ENCODE measurements at regions not wholly inside any gene's neighbourhood (a gene's known extent, or its start where the extent isn't known, plus 50 kb on each side); places are given as distances from the start of the nearest gene placed in this dataset.

DNA sequence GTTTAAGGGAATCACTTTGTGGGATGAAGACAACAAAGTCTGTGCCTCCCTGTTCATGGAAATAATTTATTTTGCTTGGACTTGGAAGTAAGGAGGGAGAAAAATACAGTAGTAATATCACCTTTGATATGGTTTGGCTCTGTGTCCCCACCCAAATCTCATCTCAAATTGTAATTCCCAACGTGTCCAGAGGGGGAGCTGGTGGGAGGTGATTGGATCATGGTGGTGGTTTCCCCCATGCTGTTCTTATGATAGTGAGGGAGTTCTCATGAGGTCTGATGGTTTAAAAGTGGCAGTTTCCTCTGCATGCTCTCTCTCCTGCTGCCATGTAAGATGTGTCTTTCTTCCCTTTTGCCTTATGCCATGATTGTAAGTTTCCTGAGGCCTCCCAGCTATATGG, 460.7 kb downstream of the NOVA1 start:
- no peak overlapping the region for H2BK5ac ChIP-seq (ENCODE audit: low read depth, low read length, poor library complexity)
- no peak overlapping the region for H4K12ac ChIP-seq (ENCODE audit: low read depth, low read length)
- no peak overlapping the region for H3K27ac ChIP-seq (ENCODE audit: low read depth, low read length)

DNA sequence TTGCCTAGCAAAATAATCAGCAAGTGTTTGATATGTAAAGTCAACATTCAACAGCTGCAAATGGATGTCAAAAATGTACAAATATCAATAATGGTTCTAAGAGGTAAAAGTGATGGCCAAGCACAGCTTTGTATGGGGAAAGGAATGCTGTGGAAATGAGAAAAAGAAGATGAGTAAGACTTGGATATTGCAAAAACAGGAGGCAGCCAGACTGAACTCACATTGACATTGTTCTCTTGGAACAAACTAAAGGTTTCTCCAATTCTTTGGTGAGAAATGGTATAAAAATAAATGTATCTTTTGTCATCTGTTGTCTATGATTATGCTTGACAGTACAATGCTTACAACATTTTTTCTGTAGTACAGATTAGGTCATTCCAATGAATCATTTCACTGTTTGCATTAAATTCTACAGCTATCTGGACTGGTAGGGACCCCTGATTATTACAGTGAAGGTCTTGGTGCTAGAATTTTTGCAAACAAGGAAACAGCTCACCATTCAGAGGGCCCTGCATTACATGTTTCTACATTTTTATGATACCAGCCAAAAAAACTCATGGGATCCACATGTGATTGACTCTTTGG, 465.7 kb downstream of the NOVA1 start:
- no peak overlapping the region for H3K9ac ChIP-seq (ENCODE audit: low read length)
- no peak overlapping the region for H3K4me2 ChIP-seq (ENCODE audit: low read length)
- H4K91ac ChIP-seq (ENCODE audit: low read depth, low read length): no peak overlapping the region
- H2AFZ ChIP-seq (ENCODE audit: insufficient read depth, low read length, poor library complexity): no peak overlapping the region
- no peak overlapping the region for H3K27ac ChIP-seq (ENCODE audit: low read depth, low read length)
- no peak overlapping the region for H2BK12ac ChIP-seq (ENCODE audit: low read length)
- H4K8ac ChIP-seq (ENCODE audit: low read depth, low read length): no peak overlapping the region
- no peaks in the 10 kb centered on the region for H3K27me3 ChIP-seq (ENCODE audit: insufficient read depth, low read length)
- H3K18ac ChIP-seq (ENCODE audit: low read length): no peak overlapping the region
- no peak overlapping the region for H2BK5ac ChIP-seq (ENCODE audit: low read depth, low read length, poor library complexity)
- no peaks in the 10 kb centered on the region for H3K4me1 ChIP-seq (ENCODE audit: control insufficient read depth in 1 of 2, insufficient read depth in 2 of 2, low read length in 2 of 2)
- H3K9me3 ChIP-seq (ENCODE audit: insufficient read depth, low read depth, low read length): no peaks in the 10 kb centered on the region
- H2AK5ac ChIP-seq (ENCODE audit: low read length): no peak overlapping the region
- no peaks in the 10 kb centered on the region for H3K79me2 ChIP-seq (ENCODE audit: control insufficient read depth, insufficient read depth, low read length, poor library complexity)
- no peaks in the 10 kb centered on the region for H3K36me3 ChIP-seq (ENCODE audit: control insufficient read depth in 1 of 2, insufficient read depth in 2 of 2, low read length in 2 of 2)
- no peak overlapping the region for H3K4me3 ChIP-seq (ENCODE audit: low read depth, low read length)
- no peaks in the 10 kb centered on the region for H3K79me1 ChIP-seq (ENCODE audit: low read length)
- H4K12ac ChIP-seq (ENCODE audit: low read depth, low read length): no peak overlapping the region
- no peak overlapping the region for H3K14ac ChIP-seq (ENCODE audit: low read length)
- no peak for DNase-seq
- no peak overlapping the region for H3K23ac ChIP-seq (ENCODE audit: low read length)
- no peak overlapping the region for H3K4ac ChIP-seq (ENCODE audit: low read depth, low read length)
- no peak overlapping the region for H2BK120ac ChIP-seq (ENCODE audit: insufficient read depth, low read length, poor library complexity)

More for the DNA sequence above, 460.7 kb downstream of the NOVA1 start:
- Histone ChIP-seq H3K79me1 (ENCODE audit: low read length) (no peaks in the 10 kb centered on the region), H3K9ac (ENCODE audit: low read length) (no peak overlapping the region), H3K14ac (ENCODE audit: low read length) (no peak overlapping the region), H3K36me3 (ENCODE audit: control insufficient read depth in 1 of 2, insufficient read depth in 2 of 2, low read length in 2 of 2) (no peaks in the 10 kb centered on the region), H3K4ac (ENCODE audit: low read depth, low read length) (no peak overlapping the region), H3K27me3 (ENCODE audit: insufficient read depth, low read length) (no peaks in the 10 kb centered on the region), H3K79me2 (ENCODE audit: control insufficient read depth, insufficient read depth, low read length, poor library complexity) (no peaks in the 10 kb centered on the region), H3K9me3 (ENCODE audit: insufficient read depth, low read depth, low read length) (no peaks in the 10 kb centered on the region), H3K23ac (ENCODE audit: low read length) (no peak overlapping the region), H3K18ac (ENCODE audit: low read length) (no peak overlapping the region), H3K4me1 (ENCODE audit: control insufficient read depth in 1 of 2, insufficient read depth in 2 of 2, low read length in 2 of 2) (no peaks in the 10 kb centered on the region), H2BK120ac (ENCODE audit: insufficient read depth, low read length, poor library complexity) (no peak overlapping the region), H3K4me3 (ENCODE audit: low read depth, low read length) (no peak overlapping the region), H3K4me2 (ENCODE audit: low read length) (no peak overlapping the region), H2AK5ac (ENCODE audit: low read length) (no peak overlapping the region), H4K91ac (ENCODE audit: low read depth, low read length) (no peak overlapping the region), H2AFZ (ENCODE audit: insufficient read depth, low read length, poor library complexity) (no peak overlapping the region), H4K8ac (ENCODE audit: low read depth, low read length) (no peak overlapping the region), H2BK12ac (ENCODE audit: low read length) (no peak overlapping the region)
- DNase-seq: no peak
- WGBS (ENCODE audit: extremely low coverage, insufficient coverage, insufficient read length): no CpG with 5 or more reads among the region's 1 CpG

DNA sequence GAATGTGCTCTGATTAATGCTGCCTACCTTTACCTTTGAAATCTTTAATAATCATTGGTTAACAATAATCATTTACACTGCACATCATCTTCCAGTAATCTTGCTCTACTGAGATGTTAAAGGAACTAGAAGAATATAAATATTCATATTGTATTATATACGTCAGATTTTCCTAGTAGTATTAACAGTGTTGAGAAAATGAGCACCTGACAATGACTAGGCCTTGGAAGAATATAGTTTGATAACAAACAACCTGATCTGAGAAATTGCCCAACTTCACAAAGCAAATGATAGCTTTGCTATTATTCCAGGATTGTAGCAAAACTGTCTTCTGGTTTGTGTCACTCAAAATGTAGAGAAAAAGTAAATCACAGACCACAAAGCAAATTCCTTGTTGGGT, 467.1 kb downstream of the NOVA1 start:
- WGBS (ENCODE audit: extremely low coverage, insufficient coverage, insufficient read length): no CpG with 5 or more reads among the region's 1 CpG
- Histone ChIP-seq H2AK5ac (ENCODE audit: low read length) (no peak overlapping the region), H3K4me1 (ENCODE audit: control insufficient read depth in 1 of 2, insufficient read depth in 2 of 2, low read length in 2 of 2) (no peaks in the 10 kb centered on the region), H3K79me2 (ENCODE audit: control insufficient read depth, insufficient read depth, low read length, poor library complexity) (no peaks in the 10 kb centered on the region), H3K4ac (ENCODE audit: low read depth, low read length) (no peak overlapping the region), H3K4me2 (ENCODE audit: low read length) (no peak overlapping the region), H3K14ac (ENCODE audit: low read length) (no peak overlapping the region), H3K27ac (ENCODE audit: low read depth, low read length) (no peak overlapping the region), H2BK120ac (ENCODE audit: insufficient read depth, low read length, poor library complexity) (no peak overlapping the region), H2BK5ac (ENCODE audit: low read depth, low read length, poor library complexity) (no peak overlapping the region), H3K9ac (ENCODE audit: low read length) (no peak overlapping the region), H4K91ac (ENCODE audit: low read depth, low read length) (no peak overlapping the region), H4K12ac (ENCODE audit: low read depth, low read length) (no peak overlapping the region), H3K18ac (ENCODE audit: low read length) (no peak overlapping the region), H3K27me3 (ENCODE audit: insufficient read depth, low read length) (no peaks in the 10 kb centered on the region), H3K23ac (ENCODE audit: low read length) (no peak overlapping the region), H3K36me3 (ENCODE audit: control insufficient read depth in 1 of 2, insufficient read depth in 2 of 2, low read length in 2 of 2) (no peaks in the 10 kb centered on the region), H2BK12ac (ENCODE audit: low read length) (no peak overlapping the region), H3K9me3 (ENCODE audit: insufficient read depth, low read depth, low read length) (no peaks in the 10 kb centered on the region), H3K4me3 (ENCODE audit: low read depth, low read length) (no peak overlapping the region), H3K79me1 (ENCODE audit: low read length) (no peaks in the 10 kb centered on the region), H2AFZ (ENCODE audit: insufficient read depth, low read length, poor library complexity) (no peak overlapping the region), H4K8ac (ENCODE audit: low read depth, low read length) (no peak overlapping the region)
- no peak for DNase-seq

GRCh38 chr14:26128931-26129671, 468.7 kb downstream of the NOVA1 start:
- H2BK12ac ChIP-seq (ENCODE audit: low read length): no peak overlapping the region
- no peaks in the 10 kb centered on the region for H3K4me1 ChIP-seq (ENCODE audit: control insufficient read depth in 1 of 2, insufficient read depth in 2 of 2, low read length in 2 of 2)
- H4K91ac ChIP-seq (ENCODE audit: low read depth, low read length): no peak overlapping the region
- H3K4me3 ChIP-seq (ENCODE audit: low read depth, low read length): no peak overlapping the region
- H3K4ac ChIP-seq (ENCODE audit: low read depth, low read length): no peak overlapping the region
- no peak overlapping the region for H4K8ac ChIP-seq (ENCODE audit: low read depth, low read length)
- H3K18ac ChIP-seq (ENCODE audit: low read length): no peak overlapping the region
- no peak overlapping the region for H3K27ac ChIP-seq (ENCODE audit: low read depth, low read length)
- H3K9me3 ChIP-seq (ENCODE audit: insufficient read depth, low read depth, low read length): no peaks in the 10 kb centered on the region
- DNase-seq: no peak
- H4K12ac ChIP-seq (ENCODE audit: low read depth, low read length): no peak overlapping the region
- no peak overlapping the region for H3K23ac ChIP-seq (ENCODE audit: low read length)
- no peak overlapping the region for H3K4me2 ChIP-seq (ENCODE audit: low read length)
- no peaks in the 10 kb centered on the region for H3K27me3 ChIP-seq (ENCODE audit: insufficient read depth, low read length)
- no peak overlapping the region for H3K9ac ChIP-seq (ENCODE audit: low read length)
- no peaks in the 10 kb centered on the region for H3K36me3 ChIP-seq (ENCODE audit: control insufficient read depth in 1 of 2, insufficient read depth in 2 of 2, low read length in 2 of 2)
- no peak overlapping the region for H2BK120ac ChIP-seq (ENCODE audit: insufficient read depth, low read length, poor library complexity)
- H2AFZ ChIP-seq (ENCODE audit: insufficient read depth, low read length, poor library complexity): no peak overlapping the region
- H2AK5ac ChIP-seq (ENCODE audit: low read length): no peak overlapping the region
- H3K79me2 ChIP-seq (ENCODE audit: control insufficient read depth, insufficient read depth, low read length, poor library complexity): no peaks in the 10 kb centered on the region
- H3K14ac ChIP-seq (ENCODE audit: low read length): no peak overlapping the region
- WGBS (ENCODE audit: extremely low coverage, insufficient coverage, insufficient read length): no CpG with 5 or more reads among the region's 4 CpGs
- H2BK5ac ChIP-seq (ENCODE audit: low read depth, low read length, poor library complexity): no peak overlapping the region
- H3K79me1 ChIP-seq (ENCODE audit: low read length): no peaks in the 10 kb centered on the region
